ENCODE measurements at regions not wholly inside any gene's neighbourhood (a gene's known extent, or its start where the extent isn't known, plus 50 kb on each side); places are given as distances from the start of the nearest gene placed in this dataset.

GRCh38 chr3:153343988-153344782 is 182.2 kb downstream of the RAP2B start:
- intact Hi-C loops (cut with DNase I; ENCODE audit: low total_unique reads) = no loop called here
- H3K27me3 ChIP-seq (replicated peaks in 1 of 7) = no peaks in the 10 kb centered on the region

GRCh38 chr3:153348457-153349107 is 186.6 kb downstream of the RAP2B start:
- Histone ChIP-seq H3K4me3 (no peak overlapping the region), H3K27me3 (replicated peaks in 1 of 7) (no peaks in the 10 kb centered on the region), H3K27ac (no peak overlapping the region), H3K9me3 (peaks cover 0 to 17% (median 4%) of the 10 kb centered on the region in 8 donors), H3K36me3 (no peaks in the 10 kb centered on the region), H3K4me1 (peaks cover 0 to 5% (median 0%) of the 10 kb centered on the region in 6 donors)
- DNase-seq = no peak
- TF ChIP-seq CTCF (IDR thresholded peaks at IDR 0.05 in 8 of 11, conservative IDR thresholded peaks at IDR 0.05 in 3 of 11) = no peak
- no peak for TF ChIP-seq POLR2A (IDR thresholded peaks at IDR 0.05)
- TF ChIP-seq POLR2AphosphoS5 (IDR thresholded peaks at IDR 0.05) = no peak
- intact Hi-C loops (cut with DNase I; ENCODE audit: low total_unique reads) = no loop called here
- whole genome bisulfite sequencing, 5 donors = 60 to 77% (median 70%) methylated on average over 2 of the region's 2 CpGs

More at GRCh38 chr3:153343988-153344782, 182.2 kb downstream of the RAP2B start:
- Histone ChIP-seq H3K27ac (no peak overlapping the region), H3K4me1 (peaks cover 0 to 9% (median 0%) of the 10 kb centered on the region in 6 donors), H3K9me3 (peaks cover 0 to 22% (median 4%) of the 10 kb centered on the region in 8 donors), H3K36me3 (no peaks in the 10 kb centered on the region), H3K4me3 (no peak overlapping the region)
- TF ChIP-seq CTCF (IDR thresholded peaks at IDR 0.05 in 8 of 11, conservative IDR thresholded peaks at IDR 0.05 in 3 of 11) (no peak), POLR2A (IDR thresholded peaks at IDR 0.05) (no peak), POLR2AphosphoS5 (IDR thresholded peaks at IDR 0.05) (no peak)
- WGBS, 5 donors = 59 to 73% (median 63%) methylated on average over 3 of the region's 3 CpGs
- no peak for DNase-seq

GRCh38 chr3:153349108-153349499 is 187.1 kb downstream of the RAP2B start:
- TF ChIP-seq POLR2AphosphoS5 (IDR thresholded peaks at IDR 0.05) (no peak), POLR2A (IDR thresholded peaks at IDR 0.05) (no peak), CTCF (IDR thresholded peaks at IDR 0.05 in 8 of 11, conservative IDR thresholded peaks at IDR 0.05 in 3 of 11) (no peak)
- Histone ChIP-seq H3K4me3 (no peak overlapping the region), H3K27ac (no peak overlapping the region), H3K36me3 (no peaks in the 10 kb centered on the region), H3K4me1 (peaks cover 0 to under 1% (median 0%) of the 10 kb centered on the region in 6 donors), H3K9me3 (peaks cover 0 to 17% (median 4%) of the 10 kb centered on the region in 8 donors), H3K27me3 (replicated peaks in 1 of 7) (no peaks in the 10 kb centered on the region)
- no peak for DNase-seq
- intact Hi-C loops (cut with DNase I; ENCODE audit: low total_unique reads) = no loop called here
- 61 to 91% (median 79%) methylated on average over 1 of the region's 1 CpG for WGBS, 5 donors

GRCh38 chr3:153350420-153350819 is 188.4 kb downstream of the RAP2B start:
- Histone ChIP-seq H3K27ac (no peak overlapping the region), H3K27me3 (replicated peaks in 1 of 7) (no peaks in the 10 kb centered on the region), H3K4me3 (no peak overlapping the region), H3K9me3 (peaks cover 0 to 17% (median 4%) of the 10 kb centered on the region in 8 donors), H3K36me3 (no peaks in the 10 kb centered on the region), H3K4me1 (no peaks in the 10 kb centered on the region)
- no peak for DNase-seq
- TF ChIP-seq POLR2AphosphoS5 (IDR thresholded peaks at IDR 0.05) (no peak), POLR2A (IDR thresholded peaks at IDR 0.05) (no peak), CTCF (IDR thresholded peaks at IDR 0.05 in 8 of 11, conservative IDR thresholded peaks at IDR 0.05 in 3 of 11) (no peak)
- WGBS, 5 donors = 75 to 92% (median 89%) methylated on average over 2 of the region's 2 CpGs
- intact Hi-C loops (cut with DNase I; ENCODE audit: low total_unique reads) = no loop called here

Data from spleen (tissue), 11 donors.